Endothelial cell of umbilical vein (primary cell): ENCODE measurements at regions not wholly inside any gene's neighbourhood (a gene's known extent, or its start where the extent isn't known, plus 50 kb on each side); places are given as distances from the start of the nearest gene placed in this dataset.

ENCODE experiments used
- BruUV-seq: library from RNA; stranded (reverse); fragments of 400-500 nt; replicated peaks from 2 replicates; lab custom pipeline; 2021; lab: Mats Ljungman, UMichigan
- CTCF ChIA-PET: fragments of 300-600, 350-600 bp; sonication (Branson Sonifier 250); formaldehyde crosslinking; loops from one replicate; lab custom pipeline; 2021; ENCODE audit warnings: antibody characterized with exemption, inconsistent platforms; lab: Charles Lee
- POLR2A ChIA-PET: fragments of 300-600, 350-600 bp; sonication (Branson Sonifier 250); formaldehyde crosslinking; loops from one replicate; lab custom pipeline; 2021; ENCODE audit warnings: antibody characterized with exemption, inconsistent platforms; lab: Charles Lee
- DNase-seq: peaks from one replicate; pipeline ENCODE4 v3.0.0-alpha.2; 2011; ENCODE audit warnings: low read depth, low spot score
- FAIRE-seq: peaks from 2 replicates; lab custom pipeline; 2011; peaks lifted over from hg19 to GRCh38; lab: Jason Lieb, UNC
- H2AFZ ChIP-seq: 2 replicates; pipeline ENCODE4 v1.6.0; 2012; ENCODE audit warnings: low read depth, low read length, control low read depth, inconsistent platforms
- H3K27ac ChIP-seq: 2 replicates; pipeline ENCODE4 v1.5.1; 2011; ENCODE audit warnings: low read depth, mild to moderate bottlenecking, control low read depth, low read length, moderate library complexity; ENCODE audit not compliant: insufficient read depth
- H3K27me3 ChIP-seq, 2 experiments: 2 replicates each; pipeline versions ENCODE4 v1.6.0 to v1.6.1; 2011; ENCODE audit warnings: low read length in 2 of 2, mixed read lengths in 1 of 2; ENCODE audit not compliant: control insufficient read depth in 2 of 2, insufficient read depth in 2 of 2
- H3K36me3 ChIP-seq, 2 experiments: 2 replicates in 1 of 2; 3 replicates in 1 of 2; pipeline ENCODE4 v1.5.1; 2011; ENCODE audit warnings: low read length in 2 of 2, mild to moderate bottlenecking in 1 of 2, moderate library complexity in 1 of 2; ENCODE audit not compliant: control insufficient read depth in 2 of 2, insufficient read depth in 2 of 2; ENCODE audit errors: extremely low read depth in 1 of 2
- H3K4me1 ChIP-seq: 3 replicates; pipeline ENCODE4 v1.5.1; 2011; ENCODE audit warnings: mild to moderate bottlenecking, low read length; ENCODE audit not compliant: control insufficient read depth, insufficient read depth; ENCODE audit errors: extremely low read depth
- H3K4me2 ChIP-seq: 2 replicates; pipeline ENCODE4 v1.6.1; 2011; ENCODE audit warnings: low read length, control low read depth, mixed read lengths; ENCODE audit not compliant: insufficient read depth
- H3K4me3 ChIP-seq, 3 experiments: fragments of 200-600 bp in 1 of 3; sonication (generic), shearing (Covaris generic) in 1 of 3; replicated peaks in 1 of 3; 2 replicates each; pipeline ENCODE4 v1.5.1; 2011 to 2016; ENCODE audit warnings: control low read depth in 3 of 3, low read length in 3 of 3, mild to moderate bottlenecking in 2 of 3, inconsistent platforms in 1 of 3, low read depth in 1 of 3, moderate library complexity in 1 of 3; ENCODE audit not compliant: insufficient read depth in 1 of 3
- H3K79me2 ChIP-seq: 2 replicates; pipeline ENCODE4 v1.6.0; 2012; ENCODE audit warnings: low read length, inconsistent platforms; ENCODE audit not compliant: control insufficient read depth, insufficient read depth
- H3K9ac ChIP-seq: replicated peaks from 2 replicates; pipeline ENCODE3; 2011; ENCODE audit warnings: low read length, control low read depth; ENCODE audit not compliant: insufficient read depth; ENCODE audit errors: extremely low read depth
- H3K9me1 ChIP-seq: replicated peaks from 3 replicates; pipeline ENCODE4 v1.6.0; 2011; ENCODE audit warnings: mild to moderate bottlenecking, low read length; ENCODE audit not compliant: control insufficient read depth, insufficient read depth; ENCODE audit errors: extremely low read depth
- H3K9me3 ChIP-seq: replicated peaks from 2 replicates; pipeline ENCODE4 v1.5.1; 2012; ENCODE audit warnings: low read length, inconsistent platforms; ENCODE audit not compliant: control insufficient read depth, insufficient read depth
- H4K20me1 ChIP-seq: replicated peaks from 2 replicates; pipeline ENCODE3; 2011; ENCODE audit warnings: mild to moderate bottlenecking, low read length; ENCODE audit not compliant: control insufficient read depth, insufficient read depth; ENCODE audit errors: extremely low read depth
- EZH2 ChIP-seq: IDR thresholded peaks from 2 replicates; pipeline ENCODE4 v1.6.1; 2012; ENCODE audit warnings: borderline replicate concordance, low read depth, mild to moderate bottlenecking, moderate library complexity, low read length, inconsistent platforms; ENCODE audit not compliant: severe bottlenecking
- FOS ChIP-seq: IDR thresholded peaks from 2 replicates; pipeline ENCODE4 v1.6.1; 2011; ENCODE audit warnings: mild to moderate bottlenecking, low read length, moderate library complexity, borderline replicate concordance; ENCODE audit not compliant: insufficient read depth
- GATA2 ChIP-seq: IDR thresholded peaks from 2 replicates; pipeline ENCODE4 v1.7.0; 2011; ENCODE audit warnings: low read depth, mild to moderate bottlenecking, moderate library complexity, mixed read lengths, low read length; ENCODE audit not compliant: insufficient read length, insufficient read depth
- JUN ChIP-seq: IDR thresholded peaks from 2 replicates; pipeline ENCODE4 v1.6.1; 2011; ENCODE audit warnings: borderline replicate concordance, low read depth; ENCODE audit not compliant: insufficient read length, insufficient read depth
- MAX ChIP-seq: IDR thresholded peaks from 2 replicates; pipeline ENCODE4 v1.6.1; 2011; ENCODE audit not compliant: insufficient read depth, insufficient read length
- MYC ChIP-seq: IDR thresholded peaks from one replicate; pipeline ENCODE4 v1.6.1; 2011; ENCODE audit warnings: mild to moderate bottlenecking, low read depth, low read length
- POLR2A ChIP-seq: IDR thresholded peaks from 2 replicates; pipeline ENCODE4 v1.6.1; 2012; ENCODE audit warnings: low read depth, mild to moderate bottlenecking, control low read depth, low read length
- POLR2AphosphoS5 ChIP-seq: IDR thresholded peaks from 2 replicates; pipeline ENCODE4 v1.6.1; 2012; ENCODE audit warnings: low read depth, mild to moderate bottlenecking, control low read depth, low read length, moderate library complexity; ENCODE audit not compliant: insufficient read depth
- dilution Hi-C: fragments of 300-500 bp; cut with MboI; formaldehyde crosslinking; loops from one replicate; pipeline ENCODE4 v1.15.0; 2019; ENCODE audit warnings: low sequenced_read_pairs; ENCODE audit not compliant: extremely low pct_ligation_motif_present
- intact Hi-C: fragments of 100-400 bp; cut with micrococcal nuclease; formaldehyde crosslinking; loops from one replicate; pipeline ENCODE4 v1.10.0; 2022
- TF ChIP-seq, protein P1 (sequence below), 2 donors: IDR thresholded peaks; 1 replicate in 1 of 2; 2 replicates in 1 of 2; pipeline ENCODE4 v1.5.1; 2011; ENCODE audit warnings: low read length in 2 of 2, mild to moderate bottlenecking in 2 of 2, moderate library complexity in 2 of 2, control low read depth in 1 of 2, inconsistent platforms in 1 of 2, low read depth in 1 of 2; ENCODE audit not compliant: insufficient read depth in 1 of 2; ENCODE audit errors: extremely low read depth in 1 of 2

DNA sequence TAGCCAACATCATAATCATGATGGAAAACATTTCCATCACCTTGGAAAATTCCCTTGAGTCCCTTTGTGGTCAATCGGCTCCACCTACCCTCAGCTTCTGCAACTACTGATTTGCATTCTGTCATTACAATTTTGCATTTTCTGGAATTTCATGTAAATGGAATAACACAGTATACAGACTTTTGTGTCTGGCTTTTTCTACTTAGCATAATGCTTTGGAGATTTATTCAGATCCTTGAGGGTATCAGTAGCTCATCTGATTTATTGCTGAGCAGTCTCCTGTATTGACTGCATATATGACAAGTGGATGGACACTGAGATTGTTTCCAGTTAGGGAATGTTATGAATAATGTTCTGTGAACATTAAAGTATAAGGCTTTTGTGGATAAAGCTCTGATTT is 358.3 kb downstream of the USP25 start:
- ChIA-PET POLR2A (no interaction called here), CTCF (interaction anchor here (0.8 to 2.4 kb wide), 6 partner anchors 10 to 242 kb away, joined by 3 to 16 read pairs (median 4); no protein-coding TSS in a partner anchor)
- no peak overlapping the region for H3K4me3 ChIP-seq
- dilution Hi-C loops (no loop called here), intact Hi-C loops (loop anchor here (10.0 kb wide), 1 partner anchor 193 kb away; no protein-coding TSS in a partner anchor)
- no peak overlapping the region for H3K4me2 ChIP-seq
- no peak overlapping the region for H3K9ac ChIP-seq
- TF ChIP-seq POLR2A (no peak), JUN (no peak), MAX (no peak), FOS (no peak), MYC (no peak), POLR2AphosphoS5 (no peak), EZH2 (no peak), GATA2 (no peak)
- TF ChIP-seq, protein P1, sequence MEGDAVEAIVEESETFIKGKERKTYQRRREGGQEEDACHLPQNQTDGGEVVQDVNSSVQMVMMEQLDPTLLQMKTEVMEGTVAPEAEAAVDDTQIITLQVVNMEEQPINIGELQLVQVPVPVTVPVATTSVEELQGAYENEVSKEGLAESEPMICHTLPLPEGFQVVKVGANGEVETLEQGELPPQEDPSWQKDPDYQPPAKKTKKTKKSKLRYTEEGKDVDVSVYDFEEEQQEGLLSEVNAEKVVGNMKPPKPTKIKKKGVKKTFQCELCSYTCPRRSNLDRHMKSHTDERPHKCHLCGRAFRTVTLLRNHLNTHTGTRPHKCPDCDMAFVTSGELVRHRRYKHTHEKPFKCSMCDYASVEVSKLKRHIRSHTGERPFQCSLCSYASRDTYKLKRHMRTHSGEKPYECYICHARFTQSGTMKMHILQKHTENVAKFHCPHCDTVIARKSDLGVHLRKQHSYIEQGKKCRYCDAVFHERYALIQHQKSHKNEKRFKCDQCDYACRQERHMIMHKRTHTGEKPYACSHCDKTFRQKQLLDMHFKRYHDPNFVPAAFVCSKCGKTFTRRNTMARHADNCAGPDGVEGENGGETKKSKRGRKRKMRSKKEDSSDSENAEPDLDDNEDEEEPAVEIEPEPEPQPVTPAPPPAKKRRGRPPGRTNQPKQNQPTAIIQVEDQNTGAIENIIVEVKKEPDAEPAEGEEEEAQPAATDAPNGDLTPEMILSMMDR (IDR thresholded peaks at IDR 0.05; ENCODE audit: extremely low read depth in 1 of 2, insufficient read depth in 1 of 2, low read depth in 1 of 2, low read length in 2 of 2), result no peak
- no peaks in the 10 kb centered on the region for H3K9me3 ChIP-seq
- DNase-seq (no peak), FAIRE-seq (no peak)
- no peaks in the 10 kb centered on the region for H3K4me1 ChIP-seq
- no peaks in the 10 kb centered on the region for H3K9me1 ChIP-seq
- no peaks in the 10 kb centered on the region for H4K20me1 ChIP-seq
- H3K27me3 ChIP-seq, result no peaks in the 10 kb centered on the region
- no peaks in the 10 kb centered on the region for H3K79me2 ChIP-seq
- H3K36me3 ChIP-seq, result no peaks in the 10 kb centered on the region
- H3K27ac ChIP-seq, result no peak overlapping the region
- BruUV-seq, result no TSS peak
- no peak overlapping the region for H2AFZ ChIP-seq
